ENCODE measurements at regions not wholly inside any gene's neighbourhood (a gene's known extent, or its start where the extent isn't known, plus 50 kb on each side); places are given as distances from the start of the nearest gene placed in this dataset.

GRCh38 chr2:136448986-136449780 lies 316.2 kb upstream of the THSD7B start:
- no peak for DNase-seq

GRCh38 chr2:136448432-136448831 lies 316.9 kb upstream of the THSD7B start:
- DNase-seq: no peak

GRCh38 chr2:136444323-136444722 lies 321.0 kb upstream of the THSD7B start:
- no peak for DNase-seq

GRCh38 chr2:136443661-136444060 lies 321.7 kb upstream of the THSD7B start:
- DNase-seq: no peak

GRCh38 chr2:136441979-136442714 lies 323.2 kb upstream of the THSD7B start:
- DNase-seq: no peak

GRCh38 chr2:136439064-136439676 lies 321.2 kb upstream of the CXCR4 start:
- DNase-seq: no peak

- no peak for DNase-seq
Observed at GRCh38 chr2:136437461-136437860, 319.5 kb upstream of the CXCR4 start.

- DNase-seq: no peak
Observed at GRCh38 chr2:136436936-136437335, 319.0 kb upstream of the CXCR4 start.

- no peak for DNase-seq
Observed at GRCh38 chr2:136434251-136434715, 316.3 kb upstream of the CXCR4 start.

GRCh38 chr2:136433261-136433660 lies 315.3 kb upstream of the CXCR4 start:
- DNase-seq: no peak

GRCh38 chr2:136424112-136424511 lies 306.2 kb upstream of the CXCR4 start:
- DNase-seq: peak; percentile 5

GRCh38 chr2:136423516-136423996 lies 305.6 kb upstream of the CXCR4 start:
- DNase-seq: peak; percentile 75

- no peak for DNase-seq
Observed at GRCh38 chr2:136422512-136422911, 304.6 kb upstream of the CXCR4 start.

GRCh38 chr2:136420346-136420745 lies 302.4 kb upstream of the CXCR4 start:
- DNase-seq: no peak

GRCh38 chr2:136411946-136412345 lies 294.0 kb upstream of the CXCR4 start:
- no peak for DNase-seq

GRCh38 chr2:136410673-136411072 lies 292.7 kb upstream of the CXCR4 start:
- DNase-seq: no peak

- DNase-seq: no peak
Observed at GRCh38 chr2:136408795-136409194, 290.8 kb upstream of the CXCR4 start.

GRCh38 chr2:136407952-136408318 lies 290.0 kb upstream of the CXCR4 start:
- DNase-seq: no peak

GRCh38 chr2:136407117-136407951 lies 289.4 kb upstream of the CXCR4 start:
- no peak for DNase-seq

- DNase-seq: no peak
Observed at GRCh38 chr2:136404925-136405324, 287.0 kb upstream of the CXCR4 start.

GRCh38 chr2:136404176-136404575 lies 286.2 kb upstream of the CXCR4 start:
- no peak for DNase-seq

GRCh38 chr2:136402281-136402680 lies 284.3 kb upstream of the CXCR4 start:
- DNase-seq: no peak
